ENCODE measurements at regions not wholly inside any gene's neighbourhood (a gene's known extent, or its start where the extent isn't known, plus 50 kb on each side); places are given as distances from the start of the nearest gene placed in this dataset.

- Histone ChIP-seq H3K27me3 (no peaks in the 10 kb centered on the region), H3K4me1 (no peaks in the 10 kb centered on the region), H3K4me3 (replicated peaks in 1 of 3) (no peak overlapping the region), H3K9me3 (no peaks in the 10 kb centered on the region), H3K36me3 (no peaks in the 10 kb centered on the region), H3K27ac (no peak overlapping the region)
- DNase-seq, result no peak
- intact Hi-C loops (cut with DNase I), result no loop called here
- WGBS, 2 donors, result 61 to 71% methylated on average over 1 of the region's 1 CpG
- TF ChIP-seq POLR2A (IDR thresholded peaks at IDR 0.05) (no peak), CTCF (IDR thresholded peaks at IDR 0.05) (no peak)
These were observed 196.6 kb downstream of the PMAIP1 start for GRCh38 chr18:60096428-60096827.

GRCh38 chr18:60092073-60092472, 192.3 kb downstream of the PMAIP1 start:
- no peaks in the 10 kb centered on the region for H3K9me3 ChIP-seq
- TF ChIP-seq POLR2A (IDR thresholded peaks at IDR 0.05) (no peak), CTCF (IDR thresholded peaks at IDR 0.05) (no peak)
- no peak for DNase-seq
- no peaks in the 10 kb centered on the region for H3K36me3 ChIP-seq
- H3K27me3 ChIP-seq, result no peaks in the 10 kb centered on the region
- no peaks in the 10 kb centered on the region for H3K4me1 ChIP-seq
- intact Hi-C loops (cut with DNase I), result no loop called here
- no peak overlapping the region for H3K27ac ChIP-seq
- no peak overlapping the region for H3K4me3 ChIP-seq (replicated peaks in 1 of 3)

- WGBS, 2 donors, result 40 to 48% methylated on average over 7 of the region's 7 CpGs
- intact Hi-C loops (cut with DNase I), result no loop called here
These were observed 190.4 kb downstream of the PMAIP1 start for GRCh38 chr18:60090170-60090569.

GRCh38 chr18:60082790-60083189, 183.0 kb downstream of the PMAIP1 start:
- Histone ChIP-seq H3K4me1 (no peaks in the 10 kb centered on the region), H3K4me3 (replicated peaks in 1 of 3) (no peak overlapping the region), H3K36me3 (no peaks in the 10 kb centered on the region), H3K27ac (no peak overlapping the region), H3K27me3 (no peaks in the 10 kb centered on the region), H3K9me3 (no peaks in the 10 kb centered on the region)
- intact Hi-C loops (cut with DNase I), result no loop called here
- TF ChIP-seq POLR2A (IDR thresholded peaks at IDR 0.05) (no peak), CTCF (IDR thresholded peaks at IDR 0.05) (no peak)
- 57 to 70% methylated on average over 1 of the region's 1 CpG for WGBS, 2 donors
- no peak for DNase-seq

More at GRCh38 chr18:60090170-60090569, 190.4 kb downstream of the PMAIP1 start:
- Histone ChIP-seq H3K36me3 (no peaks in the 10 kb centered on the region), H3K27me3 (no peaks in the 10 kb centered on the region), H3K9me3 (no peaks in the 10 kb centered on the region), H3K4me1 (no peaks in the 10 kb centered on the region), H3K27ac (no peak overlapping the region), H3K4me3 (replicated peaks in 1 of 3) (no peak overlapping the region)
- TF ChIP-seq POLR2A (IDR thresholded peaks at IDR 0.05), result no peak
- peak in 2 of 6 experiments; percentile 6 to 17 for TF ChIP-seq CTCF (IDR thresholded peaks at IDR 0.05)
- no peak for DNase-seq

GRCh38 chr18:60082282-60082681, 182.5 kb downstream of the PMAIP1 start:
- no peak for DNase-seq
- TF ChIP-seq POLR2A (IDR thresholded peaks at IDR 0.05), result no peak
- no peak for TF ChIP-seq CTCF (IDR thresholded peaks at IDR 0.05)
- Histone ChIP-seq H3K4me3 (replicated peaks in 1 of 3) (no peak overlapping the region), H3K27me3 (no peaks in the 10 kb centered on the region), H3K4me1 (no peaks in the 10 kb centered on the region), H3K36me3 (no peaks in the 10 kb centered on the region), H3K27ac (no peak overlapping the region), H3K9me3 (no peaks in the 10 kb centered on the region)
- intact Hi-C loops (cut with DNase I), result no loop called here
- 85 to 89% methylated on average over 2 of the region's 2 CpGs for WGBS, 2 donors
